WERI-Rb-1 (cell line): ENCODE measurements at regions not wholly inside any gene's neighbourhood (a gene's known extent, or its start where the extent isn't known, plus 50 kb on each side); places are given as distances from the start of the nearest gene placed in this dataset.

ENCODE experiments used
- DNase-seq: peaks from one replicate; pipeline ENCODE4 v3.0.0-alpha.2; 2020
- H3K27ac ChIP-seq: fragments of 250-450 bp; sonication (Bioruptor Pico); 2 replicates; pipeline ENCODE4 v1.5.1; 2020; ENCODE audit warnings: mild to moderate bottlenecking, moderate library complexity
- H3K27me3 ChIP-seq: fragments of 250-450 bp; sonication (Bioruptor Pico); 2 replicates; pipeline ENCODE4 v1.5.1; 2021; ENCODE audit warnings: mild to moderate bottlenecking, low read depth, moderate library complexity; ENCODE audit not compliant: insufficient read depth, severe bottlenecking
- H3K36me3 ChIP-seq: fragments of 250-450 bp; sonication (Bioruptor Pico); 2 replicates; pipeline ENCODE4 v1.5.1; 2020; ENCODE audit warnings: mild to moderate bottlenecking, moderate library complexity
- H3K4me3 ChIP-seq: 2 replicates; pipeline ENCODE4 v1.5.1; 2011; ENCODE audit warnings: low read depth, mild to moderate bottlenecking, control low read depth, low read length
- H3K9me3 ChIP-seq: fragments of 250-450 bp; sonication (Bioruptor Pico); 2 replicates; pipeline ENCODE4 v1.5.1; 2021; ENCODE audit warnings: mild to moderate bottlenecking, moderate library complexity; ENCODE audit not compliant: severe bottlenecking
- CTCF ChIP-seq: IDR thresholded peaks from 2 replicates; pipeline ENCODE4 v1.5.1; 2011; ENCODE audit warnings: low read depth, mild to moderate bottlenecking, control low read depth, inconsistent platforms, low read length

- H3K27me3 ChIP-seq = no peaks in the 10 kb centered on the region
- no peak overlapping the region for H3K27ac ChIP-seq
- TF ChIP-seq CTCF = no peak
- DNase-seq = no peak
- no peaks in the 10 kb centered on the region for H3K36me3 ChIP-seq
- no peaks in the 10 kb centered on the region for H3K9me3 ChIP-seq
- no peak overlapping the region for H3K4me3 ChIP-seq
Measured at GRCh38 chr6:139475646-139476045, 101.2 kb upstream of the CITED2 start.

- Histone ChIP-seq H3K9me3 (no peaks in the 10 kb centered on the region), H3K27me3 (no peaks in the 10 kb centered on the region), H3K27ac (no peak overlapping the region), H3K36me3 (no peaks in the 10 kb centered on the region), H3K4me3 (no peak overlapping the region)
- no peak for DNase-seq
- no peak for TF ChIP-seq CTCF
Measured at GRCh38 chr6:139475241-139475640, 100.8 kb upstream of the CITED2 start.

- H3K27ac ChIP-seq = no peak overlapping the region
- no peaks in the 10 kb centered on the region for H3K36me3 ChIP-seq
- H3K27me3 ChIP-seq = no peaks in the 10 kb centered on the region
- TF ChIP-seq CTCF = no peak
- no peaks in the 10 kb centered on the region for H3K9me3 ChIP-seq
- no peak for DNase-seq
- no peak overlapping the region for H3K4me3 ChIP-seq
Measured at GRCh38 chr6:139474145-139475108, 100.0 kb upstream of the CITED2 start.

GRCh38 chr6:139473731-139474130 is 99.3 kb upstream of the CITED2 start:
- no peak for TF ChIP-seq CTCF
- Histone ChIP-seq H3K4me3 (no peak overlapping the region), H3K36me3 (no peaks in the 10 kb centered on the region), H3K27me3 (no peaks in the 10 kb centered on the region), H3K27ac (no peak overlapping the region), H3K9me3 (no peaks in the 10 kb centered on the region)
- DNase-seq = no peak

- no peak overlapping the region for H3K27ac ChIP-seq
- peak; percentile 12 for DNase-seq
- H3K27me3 ChIP-seq = no peaks in the 10 kb centered on the region
- H3K36me3 ChIP-seq = no peaks in the 10 kb centered on the region
- H3K9me3 ChIP-seq = no peaks in the 10 kb centered on the region
- H3K4me3 ChIP-seq = no peak overlapping the region
- no peak for TF ChIP-seq CTCF
Measured at GRCh38 chr6:139473231-139473701, 98.8 kb upstream of the CITED2 start.
